ENCODE measurements at regions not wholly inside any gene's neighbourhood (a gene's known extent, or its start where the extent isn't known, plus 50 kb on each side); places are given as distances from the start of the nearest gene placed in this dataset.

GRCh38 chr11:86748296-86748695 lies 52.0 kb upstream of the PRSS23 start:
- BruUV-seq (replicated peaks): no TSS peak
- no peak overlapping the region for H3K9ac ChIP-seq (ENCODE audit: insufficient read depth in 1 of 2, low read depth in 2 of 2, low read length in 2 of 2)
- no peak overlapping the region for H3K4me2 ChIP-seq (ENCODE audit: insufficient read depth, low read length)
- H2AFZ ChIP-seq (ENCODE audit: low read depth, low read length): no peak overlapping the region
- TF ChIP-seq ATF2 (CRISPR knock-in tag; IDR thresholded peaks at IDR 0.05) (no peak), RBM22 (IDR thresholded peaks at IDR 0.05; ENCODE audit: low read depth, low read length, poor library complexity, severe bottlenecking) (no peak)
- CTCF ChIA-PET (ENCODE audit: low intra/inter-chr PET ratio): no interaction called here
- POLR2A ChIA-PET: interaction anchor here (0.6 to 0.7 kb wide), 2 partner anchors 10 to 12 kb away, joined by 3 read pairs; no protein-coding TSS in a partner anchor
- H3K9me1 ChIP-seq (ENCODE audit: control insufficient read depth, insufficient read depth, low read length): no peaks in the 10 kb centered on the region
- 17% methylated on average over 4 of the region's 4 CpGs for whole genome bisulfite sequencing (ENCODE audit: insufficient coverage, low coverage, missing lambda C conversion rate)
- no peak overlapping the region for H3K4me3 ChIP-seq
- intact Hi-C loops (cut with micrococcal nuclease) (loop anchor here (2.0 to 5.0 kb wide), 2 partner anchors 71 to 291 kb away; no protein-coding TSS in a partner anchor), in situ Hi-C loops (cut with MboI) (no loop called here)
- H4K20me1 ChIP-seq (replicated peaks; ENCODE audit: control insufficient read depth, insufficient read depth, low read length): no peaks in the 10 kb centered on the region
- ATAC-seq (no peak), DNase-seq (ENCODE audit: extremely low read depth in 1 of 4, low spot score in 3 of 4) (no peak), FAIRE-seq (no peak)
- no peak overlapping the region for H3K27ac ChIP-seq (ENCODE audit: extremely low read depth, low read depth, low read length)
- H3K79me2 ChIP-seq (ENCODE audit: control insufficient read depth, insufficient read depth, low read length): no peaks in the 10 kb centered on the region
- peaks cover 0 to 9% of the 10 kb centered on the region in 2 experiments; a peak in 2 of 5 replicates for H3K27me3 ChIP-seq (ENCODE audit: control insufficient read depth in 2 of 2, insufficient read depth in 2 of 2, low read length in 2 of 2)
- H3K36me3 ChIP-seq (ENCODE audit: control insufficient read depth, insufficient read depth, low read length): no peaks in the 10 kb centered on the region
- H3K4me1 ChIP-seq (replicated peaks in 1 of 2; ENCODE audit: control insufficient read depth in 2 of 2, insufficient read depth in 2 of 2, low read length in 2 of 2): peaks cover 0 to 10% of the 10 kb centered on the region in 2 experiments; a peak in 3 of 5 replicates
- no peaks in the 10 kb centered on the region; the same call in 1 of the 2 replicates for H3K9me3 ChIP-seq (replicated peaks; ENCODE audit: control insufficient read depth, insufficient read depth, low read depth, low read length)

- Histone ChIP-seq H3K4me1 (replicated peaks in 1 of 2; ENCODE audit: control insufficient read depth in 2 of 2, insufficient read depth in 2 of 2, low read length in 2 of 2) (peaks cover 0 to 15% of the 10 kb centered on the region in 2 experiments; a peak in 3 of 5 replicates), H3K79me2 (ENCODE audit: control insufficient read depth, insufficient read depth, low read length) (no peaks in the 10 kb centered on the region), H4K20me1 (replicated peaks; ENCODE audit: control insufficient read depth, insufficient read depth, low read length) (no peaks in the 10 kb centered on the region), H3K27me3 (ENCODE audit: control insufficient read depth in 2 of 2, insufficient read depth in 2 of 2, low read length in 2 of 2) (peaks cover 0 to 9% of the 10 kb centered on the region in 2 experiments; a peak in 2 of 5 replicates), H3K9me3 (replicated peaks; ENCODE audit: control insufficient read depth, insufficient read depth, low read depth, low read length) (no peaks in the 10 kb centered on the region; the same call in 1 of the 2 replicates), H3K4me2 (ENCODE audit: insufficient read depth, low read length) (no peak overlapping the region), H2AFZ (ENCODE audit: low read depth, low read length) (no peak overlapping the region), H3K27ac (ENCODE audit: extremely low read depth, low read depth, low read length) (no peak overlapping the region), H3K9ac (ENCODE audit: insufficient read depth in 1 of 2, low read depth in 2 of 2, low read length in 2 of 2) (no peak overlapping the region), H3K36me3 (ENCODE audit: control insufficient read depth, insufficient read depth, low read length) (no peaks in the 10 kb centered on the region), H3K9me1 (ENCODE audit: control insufficient read depth, insufficient read depth, low read length) (no peaks in the 10 kb centered on the region), H3K4me3 (no peak overlapping the region)
- in situ Hi-C loops (cut with MboI) (no loop called here), intact Hi-C loops (cut with micrococcal nuclease) (loop anchor here (2.0 to 5.0 kb wide), 2 partner anchors 71 to 290 kb away; no protein-coding TSS in a partner anchor)
- no TSS peak for BruUV-seq (replicated peaks)
- ATAC-seq (no peak), DNase-seq (ENCODE audit: extremely low read depth in 1 of 4, low spot score in 3 of 4) (no peak), FAIRE-seq (no peak)
- ChIA-PET CTCF (ENCODE audit: low intra/inter-chr PET ratio) (no interaction called here), POLR2A (no interaction called here)
- WGBS (ENCODE audit: insufficient coverage, low coverage, missing lambda C conversion rate): 30% methylated on average over 3 of the region's 3 CpGs
- no peak for TF ChIP-seq STAT5A (IDR thresholded peaks at IDR 0.05; ENCODE audit: borderline replicate concordance, low read length)
- no peak for TF ChIP-seq MBD2 (IDR thresholded peaks at IDR 0.05; ENCODE audit: borderline replicate concordance, low read depth)
- TF ChIP-seq PCBP1 (IDR thresholded peaks at IDR 0.05; ENCODE audit: low read depth, low read length, poor library complexity, severe bottlenecking): no peak
- no peak for TF ChIP-seq PBX2 (CRISPR knock-in tag; IDR thresholded peaks at IDR 0.05; ENCODE audit: low read depth)
- no peak for TF ChIP-seq PBX2 (tag; conservative IDR thresholded peaks at IDR 0.05; ENCODE audit: low read depth)
- TF ChIP-seq ZNF785 (CRISPR knock-in tag; IDR thresholded peaks at IDR 0.05): no peak
- TF ChIP-seq YY1 (IDR thresholded peaks at IDR 0.05; ENCODE audit: borderline replicate concordance in 1 of 3, control insufficient read depth in 1 of 3, extremely low read depth in 1 of 3, insufficient read depth in 3 of 3, insufficient read length in 1 of 3, insufficient replicate concordance in 2 of 3, low read depth in 1 of 3, low read length in 2 of 3): no peak
Measured at GRCh38 chr11:86747801-86748200, 52.5 kb upstream of the PRSS23 start.

All from K562 (cell line).